ENCODE measurements at regions not wholly inside any gene's neighbourhood (a gene's known extent, or its start where the extent isn't known, plus 50 kb on each side); places are given as distances from the start of the nearest gene placed in this dataset.
A peak's percentile ranks its signal among the peaks of the same experiment; 100 is the strongest.

GRCh38 chr2:142687509-142687908, 190.0 kb upstream of the KYNU start:
- no peak for DNase-seq (ENCODE audit: extremely low read depth, low read depth)
- TF ChIP-seq, protein P1, sequence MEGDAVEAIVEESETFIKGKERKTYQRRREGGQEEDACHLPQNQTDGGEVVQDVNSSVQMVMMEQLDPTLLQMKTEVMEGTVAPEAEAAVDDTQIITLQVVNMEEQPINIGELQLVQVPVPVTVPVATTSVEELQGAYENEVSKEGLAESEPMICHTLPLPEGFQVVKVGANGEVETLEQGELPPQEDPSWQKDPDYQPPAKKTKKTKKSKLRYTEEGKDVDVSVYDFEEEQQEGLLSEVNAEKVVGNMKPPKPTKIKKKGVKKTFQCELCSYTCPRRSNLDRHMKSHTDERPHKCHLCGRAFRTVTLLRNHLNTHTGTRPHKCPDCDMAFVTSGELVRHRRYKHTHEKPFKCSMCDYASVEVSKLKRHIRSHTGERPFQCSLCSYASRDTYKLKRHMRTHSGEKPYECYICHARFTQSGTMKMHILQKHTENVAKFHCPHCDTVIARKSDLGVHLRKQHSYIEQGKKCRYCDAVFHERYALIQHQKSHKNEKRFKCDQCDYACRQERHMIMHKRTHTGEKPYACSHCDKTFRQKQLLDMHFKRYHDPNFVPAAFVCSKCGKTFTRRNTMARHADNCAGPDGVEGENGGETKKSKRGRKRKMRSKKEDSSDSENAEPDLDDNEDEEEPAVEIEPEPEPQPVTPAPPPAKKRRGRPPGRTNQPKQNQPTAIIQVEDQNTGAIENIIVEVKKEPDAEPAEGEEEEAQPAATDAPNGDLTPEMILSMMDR (IDR thresholded peaks at IDR 0.05; ENCODE audit: low read depth, low read length), result no peak

- TF ChIP-seq, protein P1 (IDR thresholded peaks at IDR 0.05; ENCODE audit: low read depth, low read length), result no peak
- no peak for DNase-seq (ENCODE audit: extremely low read depth, low read depth)
These were observed 190.4 kb upstream of the KYNU start for GRCh38 chr2:142687075-142687474.

- no peak for DNase-seq (ENCODE audit: extremely low read depth, low read depth)
- TF ChIP-seq, protein P1 (IDR thresholded peaks at IDR 0.05; ENCODE audit: low read depth, low read length), result no peak
These were observed 192.8 kb upstream of the KYNU start for GRCh38 chr2:142684667-142685066.

DNA sequence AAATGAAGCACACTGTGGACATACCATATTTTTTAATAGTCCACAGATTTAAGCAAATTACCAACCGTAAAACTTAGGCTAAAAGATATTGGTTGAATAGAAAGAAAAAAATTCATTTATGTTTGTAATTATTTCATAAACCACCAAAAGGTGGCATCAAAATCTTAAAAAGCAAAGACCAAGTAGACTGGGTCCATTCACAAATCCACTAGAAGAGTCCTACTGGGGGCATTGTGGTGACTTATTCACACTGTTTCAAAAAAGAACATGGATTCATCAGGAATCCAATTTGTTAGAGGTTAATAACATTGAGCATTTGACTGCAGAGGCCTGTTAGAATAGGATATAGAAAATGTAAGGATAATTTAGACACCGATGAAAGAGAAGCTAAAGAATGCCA, 194.9 kb upstream of the KYNU start:
- TF ChIP-seq, protein P1 (IDR thresholded peaks at IDR 0.05; ENCODE audit: low read depth, low read length), result peak; percentile 9
- peak; percentile 5 for DNase-seq (ENCODE audit: extremely low read depth, low read depth)

DNA sequence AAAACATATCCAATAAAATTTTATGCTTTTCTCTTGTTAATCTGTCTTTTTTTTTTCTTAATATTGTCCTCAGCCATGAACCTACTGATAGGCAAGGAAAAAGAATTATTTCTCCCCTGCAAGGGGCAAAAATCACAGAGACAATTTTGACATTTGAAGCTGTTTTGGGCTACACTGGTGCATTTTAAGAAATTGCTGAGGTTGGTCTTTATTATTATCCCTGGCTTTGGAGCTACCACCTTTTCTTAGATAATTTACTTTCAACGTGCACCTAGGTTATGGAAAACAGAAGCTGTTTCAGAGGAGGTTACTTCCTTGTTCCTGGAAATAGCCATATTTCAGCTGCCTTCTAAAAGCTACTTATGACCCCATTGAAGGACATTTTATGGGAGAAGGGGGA, 195.5 kb upstream of the KYNU start:
- no peak for DNase-seq (ENCODE audit: extremely low read depth, low read depth)
- TF ChIP-seq, protein P1 (IDR thresholded peaks at IDR 0.05; ENCODE audit: low read depth, low read length), result no peak

DNA sequence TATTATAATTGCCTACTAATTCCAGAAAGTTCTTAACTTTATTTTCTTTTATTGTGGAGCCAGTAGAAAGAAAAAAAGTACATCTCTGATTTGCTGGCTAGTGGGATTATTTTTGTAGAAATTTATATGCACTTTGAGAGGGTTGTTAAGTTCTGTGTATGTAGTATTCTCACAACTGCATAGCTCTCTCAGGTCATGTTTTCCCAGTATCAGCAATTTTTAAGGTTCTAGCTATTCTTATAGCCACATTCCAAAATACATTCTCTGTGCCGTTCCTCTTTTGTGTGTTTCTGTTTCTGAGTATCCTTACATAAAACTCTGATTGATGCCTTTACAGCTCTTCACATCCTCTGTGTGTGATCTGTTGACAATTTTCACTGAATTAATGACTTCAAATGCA, 199.3 kb upstream of the KYNU start:
- TF ChIP-seq, protein P1 (IDR thresholded peaks at IDR 0.05; ENCODE audit: low read depth, low read length), result no peak
- no peak for DNase-seq (ENCODE audit: extremely low read depth, low read depth)

DNA sequence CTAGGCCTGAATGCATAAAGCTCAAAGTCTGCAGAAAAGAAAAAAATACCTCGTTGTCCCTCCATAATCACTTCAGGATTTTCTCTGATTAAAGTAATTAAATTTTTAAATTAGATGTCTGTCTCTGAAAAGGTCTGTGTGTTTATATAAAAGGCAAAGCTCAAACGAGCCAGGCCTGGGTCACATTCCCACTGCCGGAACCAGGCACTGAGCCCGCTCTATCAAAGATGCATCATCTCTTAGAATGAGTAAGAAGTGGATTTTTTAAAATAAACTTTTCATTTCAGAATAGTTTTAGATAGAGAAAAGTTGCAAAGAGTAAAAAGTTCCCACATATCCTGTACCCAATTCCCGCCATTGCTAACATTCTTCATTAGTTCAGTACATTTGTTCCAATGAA, 202.1 kb upstream of the KYNU start:
- TF ChIP-seq, protein P1 (IDR thresholded peaks at IDR 0.05; ENCODE audit: low read depth, low read length), result no peak
- no peak for DNase-seq (ENCODE audit: extremely low read depth, low read depth)
